ENCODE measurements at regions not wholly inside any gene's neighbourhood (a gene's known extent, or its start where the extent isn't known, plus 50 kb on each side); places are given as distances from the start of the nearest gene placed in this dataset.

DNA sequence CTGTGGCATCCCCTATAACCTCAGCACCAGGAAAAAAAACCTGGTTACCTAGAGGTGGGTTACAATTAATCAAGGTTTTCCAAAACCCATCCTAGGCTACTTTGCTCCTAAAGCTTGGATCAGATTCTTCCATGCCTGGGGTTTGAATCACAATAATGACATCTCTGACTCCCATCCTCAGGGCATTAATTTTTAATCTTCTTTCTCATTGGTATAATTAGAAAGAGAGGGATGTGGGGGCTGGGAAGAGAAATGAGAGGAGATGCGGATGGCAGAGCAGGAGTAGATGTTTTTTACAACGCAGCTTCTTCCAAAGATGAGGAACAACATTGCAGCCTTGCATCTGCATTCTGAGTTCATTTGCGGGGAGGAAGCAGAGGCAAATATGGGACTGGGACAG lies 117.2 kb upstream of the E2F8 start:
- Histone ChIP-seq H3K27ac (no peak overlapping the region), H3K4me1 (no peaks in the 10 kb centered on the region), H3K36me3 (no peaks in the 10 kb centered on the region), H3K27me3 (peaks cover 0 to 11% (median 4%) of the 10 kb centered on the region in 3 donors), H3K9me3 (no peaks in the 10 kb centered on the region), H3K4me3 (no peak overlapping the region)
- no peak for TF ChIP-seq POLR2A (IDR thresholded peaks at IDR 0.05)
- TF ChIP-seq EP300 (IDR thresholded peaks at IDR 0.05) = no peak
- TF ChIP-seq POLR2AphosphoS5 (IDR thresholded peaks at IDR 0.05) = no peak
- TF ChIP-seq, protein P1, sequence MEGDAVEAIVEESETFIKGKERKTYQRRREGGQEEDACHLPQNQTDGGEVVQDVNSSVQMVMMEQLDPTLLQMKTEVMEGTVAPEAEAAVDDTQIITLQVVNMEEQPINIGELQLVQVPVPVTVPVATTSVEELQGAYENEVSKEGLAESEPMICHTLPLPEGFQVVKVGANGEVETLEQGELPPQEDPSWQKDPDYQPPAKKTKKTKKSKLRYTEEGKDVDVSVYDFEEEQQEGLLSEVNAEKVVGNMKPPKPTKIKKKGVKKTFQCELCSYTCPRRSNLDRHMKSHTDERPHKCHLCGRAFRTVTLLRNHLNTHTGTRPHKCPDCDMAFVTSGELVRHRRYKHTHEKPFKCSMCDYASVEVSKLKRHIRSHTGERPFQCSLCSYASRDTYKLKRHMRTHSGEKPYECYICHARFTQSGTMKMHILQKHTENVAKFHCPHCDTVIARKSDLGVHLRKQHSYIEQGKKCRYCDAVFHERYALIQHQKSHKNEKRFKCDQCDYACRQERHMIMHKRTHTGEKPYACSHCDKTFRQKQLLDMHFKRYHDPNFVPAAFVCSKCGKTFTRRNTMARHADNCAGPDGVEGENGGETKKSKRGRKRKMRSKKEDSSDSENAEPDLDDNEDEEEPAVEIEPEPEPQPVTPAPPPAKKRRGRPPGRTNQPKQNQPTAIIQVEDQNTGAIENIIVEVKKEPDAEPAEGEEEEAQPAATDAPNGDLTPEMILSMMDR (IDR thresholded peaks at IDR 0.05) = no peak
- intact Hi-C loops (cut with DNase I) = no loop called here
- DNase-seq = no peak
- WGBS, 2 donors = 88 to 89% methylated on average over 3 of the region's 3 CpGs

DNA sequence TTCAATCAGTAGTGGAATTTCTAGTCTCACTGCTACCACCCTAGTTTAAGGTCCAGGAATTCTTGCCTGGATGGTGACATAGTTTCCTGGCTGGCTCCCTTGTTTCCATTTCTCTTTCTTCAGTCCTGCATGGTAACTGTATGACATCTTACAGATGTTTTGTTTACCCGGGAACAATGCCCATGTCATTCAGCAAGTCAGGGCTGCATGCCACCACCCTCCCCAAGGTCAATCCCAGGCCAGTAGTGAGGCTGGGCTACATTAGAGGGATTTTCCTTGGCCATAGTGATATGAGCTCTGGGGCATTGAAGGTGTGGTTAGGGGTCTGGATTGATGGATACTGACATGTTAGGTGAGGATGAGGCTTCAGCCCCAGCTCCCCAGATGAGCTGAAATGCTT lies 114.9 kb upstream of the E2F8 start:
- intact Hi-C loops (cut with DNase I) = no loop called here

DNA sequence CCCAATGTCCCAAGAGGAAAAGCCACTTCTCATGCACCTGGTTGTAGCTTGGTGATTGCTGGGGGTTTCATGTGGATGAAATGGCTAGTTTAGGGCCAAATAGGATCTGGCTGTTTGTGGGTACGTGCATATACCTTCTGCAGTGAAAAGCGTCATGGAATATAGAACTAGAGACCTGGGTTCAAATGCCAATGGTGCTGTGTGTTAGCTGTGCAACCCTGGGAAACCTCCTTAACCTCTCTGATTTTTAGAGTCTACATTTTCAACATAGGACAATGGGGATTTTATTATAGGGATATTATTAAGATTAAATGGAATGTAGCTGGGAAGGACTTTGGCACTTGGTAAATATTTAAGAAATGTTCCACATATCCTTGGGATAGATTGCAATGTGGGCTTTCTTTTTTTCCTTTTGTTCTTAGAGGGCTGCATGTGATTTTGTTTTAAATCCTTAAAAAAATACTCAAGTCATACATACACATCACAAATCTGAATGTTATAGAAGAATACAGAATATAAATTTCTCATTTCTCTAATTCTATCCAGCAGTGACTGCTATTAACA lies 112.6 kb upstream of the E2F8 start:
- WGBS, 2 donors = 91 to 94% methylated on average over 2 of the region's 2 CpGs
- H3K4me1 ChIP-seq = no peaks in the 10 kb centered on the region
- no peak overlapping the region for H3K4me3 ChIP-seq
- H3K36me3 ChIP-seq = no peaks in the 10 kb centered on the region
- no peak for DNase-seq
- TF ChIP-seq EP300 (IDR thresholded peaks at IDR 0.05) (no peak), POLR2A (IDR thresholded peaks at IDR 0.05) (no peak), POLR2AphosphoS5 (IDR thresholded peaks at IDR 0.05) (no peak)
- TF ChIP-seq, protein P1 (IDR thresholded peaks at IDR 0.05) = no peak
- no peaks in the 10 kb centered on the region for H3K9me3 ChIP-seq
- H3K27ac ChIP-seq = no peak overlapping the region
- intact Hi-C loops (cut with DNase I) = no loop called here
- peaks cover 4 to 43% (median 19%) of the 10 kb centered on the region in 3 donors for H3K27me3 ChIP-seq

More for the DNA sequence above, 114.9 kb upstream of the E2F8 start:
- Histone ChIP-seq H3K4me1 (no peaks in the 10 kb centered on the region), H3K4me3 (no peak overlapping the region), H3K9me3 (no peaks in the 10 kb centered on the region), H3K27ac (no peak overlapping the region), H3K36me3 (no peaks in the 10 kb centered on the region), H3K27me3 (peaks cover 0 to 30% (median 11%) of the 10 kb centered on the region in 3 donors)
- no peak for DNase-seq
- TF ChIP-seq POLR2A (IDR thresholded peaks at IDR 0.05) = no peak
- TF ChIP-seq POLR2AphosphoS5 (IDR thresholded peaks at IDR 0.05) = no peak
- TF ChIP-seq, protein P1 (IDR thresholded peaks at IDR 0.05) = no peak
- no peak for TF ChIP-seq EP300 (IDR thresholded peaks at IDR 0.05)
- WGBS, 2 donors = 39 to 58% methylated on average over 1 of the region's 1 CpG

DNA sequence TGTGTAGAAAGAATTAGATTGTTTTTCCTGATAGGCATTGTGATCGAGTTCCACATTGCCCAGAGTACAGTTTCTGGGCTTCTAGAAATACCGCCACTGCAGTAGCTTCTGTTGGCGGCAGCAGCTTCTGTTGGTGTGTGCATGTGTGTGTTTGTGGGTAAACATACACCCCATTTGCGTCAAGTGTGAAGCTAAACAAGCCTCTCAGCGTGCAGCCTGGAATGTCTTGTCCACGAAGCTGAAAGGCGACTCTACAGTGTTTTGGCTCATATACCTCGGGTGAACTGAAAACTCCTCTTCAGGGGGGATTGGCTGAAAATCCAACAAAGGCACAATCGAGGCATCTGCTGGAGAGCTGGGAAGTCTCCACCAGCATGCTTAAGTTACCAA lies 112.0 kb upstream of the E2F8 start:
- Histone ChIP-seq H3K27me3 (peaks cover 4 to 49% (median 24%) of the 10 kb centered on the region in 3 donors), H3K9me3 (no peaks in the 10 kb centered on the region), H3K27ac (no peak overlapping the region), H3K36me3 (no peaks in the 10 kb centered on the region), H3K4me3 (no peak overlapping the region), H3K4me1 (no peaks in the 10 kb centered on the region)
- TF ChIP-seq POLR2AphosphoS5 (IDR thresholded peaks at IDR 0.05) = no peak
- no peak for TF ChIP-seq EP300 (IDR thresholded peaks at IDR 0.05)
- TF ChIP-seq POLR2A (IDR thresholded peaks at IDR 0.05) = no peak
- TF ChIP-seq, protein P1 (IDR thresholded peaks at IDR 0.05) = no peak
- intact Hi-C loops (cut with DNase I) = no loop called here
- no peak for DNase-seq
- 65% methylated on average over 9 of the region's 9 CpGs for WGBS, 2 donors
